Endothelial cell (in vitro differentiated cells): ENCODE measurements at regions not wholly inside any gene's neighbourhood (a gene's known extent, or its start where the extent isn't known, plus 50 kb on each side); places are given as distances from the start of the nearest gene placed in this dataset.

Experiments used
- DNase-seq: peaks from one replicate; pipeline ENCODE4 v3.0.0; 2021; ENCODE audit warnings: low spot score
- H3K27ac Mint-ChIP-seq: one replicate; pipeline ENCODE4 v1.8.0; 2021; ENCODE audit warnings: mixed read lengths, inconsistent platforms; ENCODE audit not compliant: unreplicated experiment
- H3K27me3 Mint-ChIP-seq: one replicate; pipeline ENCODE4 v1.8.0; 2021; ENCODE audit warnings: mild to moderate bottlenecking, moderate library complexity, mixed read lengths, inconsistent platforms; ENCODE audit not compliant: unreplicated experiment
- H3K36me3 Mint-ChIP-seq: one replicate; pipeline ENCODE4 v1.8.0; 2021; ENCODE audit warnings: mild to moderate bottlenecking, low read depth, mixed read lengths, inconsistent platforms; ENCODE audit not compliant: unreplicated experiment
- H3K4me1 Mint-ChIP-seq: one replicate; pipeline ENCODE4 v1.8.0; 2021; ENCODE audit warnings: mild to moderate bottlenecking, mixed read lengths, inconsistent platforms; ENCODE audit not compliant: unreplicated experiment
- H3K4me3 Mint-ChIP-seq: one replicate; pipeline ENCODE4 v1.8.0; 2021; ENCODE audit warnings: mild to moderate bottlenecking, mixed read lengths, inconsistent platforms; ENCODE audit not compliant: unreplicated experiment
- H3K9me3 Mint-ChIP-seq: one replicate; pipeline ENCODE4 v1.8.0; 2021; ENCODE audit warnings: mixed read lengths, inconsistent platforms; ENCODE audit not compliant: unreplicated experiment
- TF ChIP-seq, protein P1 (sequence below): fragments of 200-600 bp; sonication (generic); IDR thresholded peaks from one replicate; pipeline ENCODE4 v1.5.0; 2021; ENCODE audit warnings: antibody characterized with exemption; ENCODE audit not compliant: unreplicated experiment

- DNase-seq, result no peak
- no peaks in the 10 kb centered on the region for H3K9me3 Mint-ChIP-seq
- no peaks in the 10 kb centered on the region for H3K36me3 Mint-ChIP-seq
- peaks cover 12% of the 10 kb centered on the region for H3K4me1 Mint-ChIP-seq
- H3K27ac Mint-ChIP-seq, result no peak overlapping the region
- H3K27me3 Mint-ChIP-seq, result peaks cover 2% of the 10 kb centered on the region
- TF ChIP-seq, protein P1, sequence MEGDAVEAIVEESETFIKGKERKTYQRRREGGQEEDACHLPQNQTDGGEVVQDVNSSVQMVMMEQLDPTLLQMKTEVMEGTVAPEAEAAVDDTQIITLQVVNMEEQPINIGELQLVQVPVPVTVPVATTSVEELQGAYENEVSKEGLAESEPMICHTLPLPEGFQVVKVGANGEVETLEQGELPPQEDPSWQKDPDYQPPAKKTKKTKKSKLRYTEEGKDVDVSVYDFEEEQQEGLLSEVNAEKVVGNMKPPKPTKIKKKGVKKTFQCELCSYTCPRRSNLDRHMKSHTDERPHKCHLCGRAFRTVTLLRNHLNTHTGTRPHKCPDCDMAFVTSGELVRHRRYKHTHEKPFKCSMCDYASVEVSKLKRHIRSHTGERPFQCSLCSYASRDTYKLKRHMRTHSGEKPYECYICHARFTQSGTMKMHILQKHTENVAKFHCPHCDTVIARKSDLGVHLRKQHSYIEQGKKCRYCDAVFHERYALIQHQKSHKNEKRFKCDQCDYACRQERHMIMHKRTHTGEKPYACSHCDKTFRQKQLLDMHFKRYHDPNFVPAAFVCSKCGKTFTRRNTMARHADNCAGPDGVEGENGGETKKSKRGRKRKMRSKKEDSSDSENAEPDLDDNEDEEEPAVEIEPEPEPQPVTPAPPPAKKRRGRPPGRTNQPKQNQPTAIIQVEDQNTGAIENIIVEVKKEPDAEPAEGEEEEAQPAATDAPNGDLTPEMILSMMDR, result no peak
- H3K4me3 Mint-ChIP-seq, result no peak overlapping the region
Measured at GRCh38 chr4:27098034-27098433, 237.4 kb downstream of the STIM2 start.

DNA sequence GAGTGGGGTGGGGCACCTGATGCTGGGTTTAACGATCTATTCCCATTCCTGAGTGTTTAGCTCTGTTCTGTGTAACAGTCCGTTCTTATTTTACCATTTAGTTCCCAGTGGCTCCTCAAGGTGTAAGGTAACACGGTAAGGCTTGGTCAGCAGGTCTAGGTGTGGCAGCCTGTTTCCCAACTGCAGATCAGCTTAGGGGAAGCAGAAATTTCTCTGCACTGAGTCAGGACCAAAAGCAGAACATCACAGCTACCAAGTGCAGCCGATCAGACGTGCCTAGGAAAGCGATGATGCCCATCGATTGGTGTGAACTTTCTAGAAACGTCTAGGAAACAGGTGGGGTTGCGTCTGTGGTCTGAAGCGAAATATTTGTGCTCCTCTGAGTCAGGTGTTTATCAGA lies 240.1 kb downstream of the STIM2 start:
- no peaks in the 10 kb centered on the region for H3K36me3 Mint-ChIP-seq
- no peaks in the 10 kb centered on the region for H3K9me3 Mint-ChIP-seq
- no peak overlapping the region for H3K4me3 Mint-ChIP-seq
- no peak for DNase-seq
- TF ChIP-seq, protein P1, result no peak
- H3K27me3 Mint-ChIP-seq, result peaks cover 5% of the 10 kb centered on the region
- H3K4me1 Mint-ChIP-seq, result peaks cover 10% of the 10 kb centered on the region
- H3K27ac Mint-ChIP-seq, result no peak overlapping the region

DNA sequence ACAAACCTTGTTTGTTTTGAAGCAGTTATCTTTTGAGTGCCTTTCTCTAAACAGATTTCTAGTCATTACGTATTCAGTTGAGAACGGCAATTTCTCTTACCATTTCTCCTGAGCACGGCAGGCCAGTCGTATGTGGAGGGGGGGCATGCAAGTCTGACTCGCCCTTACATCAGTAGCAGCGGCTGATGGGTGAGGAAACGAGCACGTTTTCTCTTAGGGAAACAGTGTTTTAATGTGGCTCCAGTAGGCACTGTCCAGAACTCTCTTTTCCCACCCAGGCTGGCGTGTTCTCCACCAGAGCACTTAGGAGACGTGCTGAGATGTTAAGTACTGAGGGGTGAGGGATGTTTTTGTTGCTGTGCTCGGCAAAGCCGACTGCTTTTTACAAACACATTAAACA lies 240.5 kb downstream of the STIM2 start:
- H3K9me3 Mint-ChIP-seq, result no peaks in the 10 kb centered on the region

DNA sequence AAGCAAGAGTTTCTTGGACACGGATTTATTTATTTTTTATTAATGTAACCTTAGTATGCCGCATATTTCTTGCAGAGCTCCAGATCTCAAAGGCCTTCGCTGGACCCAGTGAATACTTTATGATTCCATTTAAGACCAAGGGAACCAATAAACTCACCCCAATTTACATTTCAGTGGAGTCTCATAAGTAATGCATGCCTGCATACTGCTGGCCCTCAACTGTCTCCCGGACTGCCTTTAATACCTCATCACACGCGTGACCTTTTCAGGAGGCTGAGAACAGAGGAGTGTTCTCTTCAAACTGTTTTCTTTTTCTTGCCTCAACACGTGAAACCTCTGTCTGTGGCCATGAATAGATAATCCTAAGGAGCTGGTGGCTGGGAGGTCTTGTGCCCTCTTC lies 240.9 kb downstream of the STIM2 start:
- TF ChIP-seq, protein P1, result no peak
- H3K4me3 Mint-ChIP-seq, result no peak overlapping the region
- H3K36me3 Mint-ChIP-seq, result no peaks in the 10 kb centered on the region
- no peaks in the 10 kb centered on the region for H3K9me3 Mint-ChIP-seq
- DNase-seq, result no peak
- H3K27me3 Mint-ChIP-seq, result peaks cover 5% of the 10 kb centered on the region
- H3K27ac Mint-ChIP-seq, result no peak overlapping the region
- peaks cover 10% of the 10 kb centered on the region for H3K4me1 Mint-ChIP-seq

More for the DNA sequence above, 240.5 kb downstream of the STIM2 start:
- Mint-ChIP-seq H3K4me3 (no peak overlapping the region), H3K4me1 (peaks cover 10% of the 10 kb centered on the region), H3K27ac (no peak overlapping the region), H3K27me3 (peaks cover 5% of the 10 kb centered on the region), H3K36me3 (no peaks in the 10 kb centered on the region)
- TF ChIP-seq, protein P1, result no peak
- DNase-seq, result no peak

DNA sequence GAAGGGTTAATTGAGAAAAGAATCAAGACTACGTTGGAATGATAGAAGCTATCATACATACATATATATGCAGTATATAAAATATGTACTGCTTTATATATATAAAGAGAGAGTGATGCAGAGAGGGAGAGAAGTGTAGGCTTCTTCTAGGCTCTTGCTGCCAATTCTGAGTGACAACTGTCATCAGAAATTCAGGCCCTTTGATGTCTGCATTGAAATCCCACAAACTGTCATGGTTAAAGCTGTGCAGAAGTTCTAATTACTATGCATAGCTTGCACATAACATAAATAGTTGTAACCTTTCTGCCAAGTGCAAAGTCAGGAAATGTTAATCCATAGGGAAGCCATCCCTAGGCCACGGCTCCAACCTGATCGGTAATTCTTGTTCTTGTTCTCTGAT lies 251.0 kb downstream of the STIM2 start:
- no peaks in the 10 kb centered on the region for H3K36me3 Mint-ChIP-seq
- TF ChIP-seq, protein P1, result no peak
- no peaks in the 10 kb centered on the region for H3K9me3 Mint-ChIP-seq
- no peaks in the 10 kb centered on the region for H3K4me1 Mint-ChIP-seq
- no peak overlapping the region for H3K27ac Mint-ChIP-seq
- H3K4me3 Mint-ChIP-seq, result no peak overlapping the region
- no peak for DNase-seq
- peaks cover 1% of the 10 kb centered on the region for H3K27me3 Mint-ChIP-seq
